Kidney capillary endothelial cell (primary cell): ENCODE measurements at regions not wholly inside any gene's neighbourhood (a gene's known extent, or its start where the extent isn't known, plus 50 kb on each side); places are given as distances from the start of the nearest gene placed in this dataset.
"Not testable (repeated sequence)": the region's sequence is repeated elsewhere in the genome, so short reads cannot be mapped to it uniquely, and the experiment has no call there.

Experiments
- DNase-seq: peaks from one replicate; pipeline ENCODE4 v3.0.0-alpha.2; 2018; ENCODE audit warnings: low spot score

GRCh38 chr4:174009686-174010451, 273.6 kb downstream of the FBXO8 start:
- no peak for DNase-seq

GRCh38 chr4:174005422-174005821, 278.0 kb downstream of the FBXO8 start:
- DNase-seq, result no peak

- no peak for DNase-seq
Measured at GRCh38 chr4:173998471-173999144, 284.9 kb downstream of the FBXO8 start.

- DNase-seq, result not testable (repeated sequence)
Measured at GRCh38 chr4:173995779-173996178, 287.7 kb downstream of the FBXO8 start.

- no peak for DNase-seq
Measured at GRCh38 chr4:173991814-173992213, 291.7 kb downstream of the FBXO8 start.

- DNase-seq, result no peak
Measured at GRCh38 chr4:173991316-173991715, 292.2 kb downstream of the FBXO8 start.

GRCh38 chr4:173990869-173991210, 292.6 kb downstream of the FBXO8 start:
- DNase-seq, result no peak

GRCh38 chr4:173990126-173990868, 293.2 kb downstream of the FBXO8 start:
- DNase-seq, result no peak

GRCh38 chr4:173963523-173963922, 319.9 kb downstream of the FBXO8 start:
- not testable (repeated sequence) for DNase-seq

- DNase-seq, result no peak
Measured at GRCh38 chr4:173960398-173960797, 323.1 kb downstream of the FBXO8 start.

- DNase-seq, result no peak
Measured at GRCh38 chr4:173958445-173958844, 325.0 kb downstream of the FBXO8 start.

- DNase-seq, result no peak
Measured at GRCh38 chr4:173943547-173943946, 339.9 kb downstream of the FBXO8 start.

- DNase-seq, result no peak
Measured at GRCh38 chr4:173940146-173940545, 343.3 kb downstream of the FBXO8 start.

- no peak for DNase-seq
Measured at GRCh38 chr4:173937631-173938270, 345.7 kb downstream of the FBXO8 start.

- no peak for DNase-seq
Measured at GRCh38 chr4:173936861-173937260, 346.6 kb downstream of the FBXO8 start.

- DNase-seq, result no peak
Measured at GRCh38 chr4:173935622-173936405, 347.7 kb downstream of the FBXO8 start.

- no peak for DNase-seq
Measured at GRCh38 chr4:173934933-173935620, 348.4 kb downstream of the FBXO8 start.

- peak; percentile 4 for DNase-seq
Measured at GRCh38 chr4:173934201-173934600, 349.3 kb downstream of the FBXO8 start.

GRCh38 chr4:173932701-173933100, 350.8 kb downstream of the FBXO8 start:
- no peak for DNase-seq

- no peak for DNase-seq
Measured at GRCh38 chr4:173930329-173930967, 353.0 kb downstream of the FBXO8 start.

GRCh38 chr4:173929921-173930320, 353.5 kb downstream of the FBXO8 start:
- no peak for DNase-seq
